Epithelial cell of esophagus (primary cell): ENCODE measurements at regions not wholly inside any gene's neighbourhood (a gene's known extent, or its start where the extent isn't known, plus 50 kb on each side); places are given as distances from the start of the nearest gene placed in this dataset.
A peak's percentile ranks its signal among the peaks of the same experiment; 100 is the strongest.

ENCODE experiments used
- DNase-seq: peaks from one replicate; pipeline ENCODE4 v3.0.0; 2010; ENCODE audit warnings: low read depth
- H3K4me3 ChIP-seq: 2 replicates; pipeline ENCODE4 v1.5.1; 2011; ENCODE audit warnings: mild to moderate bottlenecking, low read length, control low read depth
- CTCF ChIP-seq: IDR thresholded peaks from 2 replicates; pipeline ENCODE4 v1.5.1; 2011; ENCODE audit warnings: low read depth, mild to moderate bottlenecking, low read length, control low read depth, inconsistent platforms; ENCODE audit not compliant: insufficient read depth; ENCODE audit errors: missing control alignments

GRCh38 chr12:79534029-79534867 lies 156.5 kb downstream of the PAWR start:
- no peak overlapping the region for H3K4me3 ChIP-seq
- TF ChIP-seq CTCF, result no peak
- DNase-seq, result peak; percentile 25

- DNase-seq, result no peak
- TF ChIP-seq CTCF, result no peak
- no peak overlapping the region for H3K4me3 ChIP-seq
These were observed 157.9 kb downstream of the PAWR start for GRCh38 chr12:79532907-79533288.

- TF ChIP-seq CTCF, result no peak
- DNase-seq, result no peak
- H3K4me3 ChIP-seq, result no peak overlapping the region
These were observed 159.2 kb downstream of the PAWR start for GRCh38 chr12:79531518-79531917.

DNA sequence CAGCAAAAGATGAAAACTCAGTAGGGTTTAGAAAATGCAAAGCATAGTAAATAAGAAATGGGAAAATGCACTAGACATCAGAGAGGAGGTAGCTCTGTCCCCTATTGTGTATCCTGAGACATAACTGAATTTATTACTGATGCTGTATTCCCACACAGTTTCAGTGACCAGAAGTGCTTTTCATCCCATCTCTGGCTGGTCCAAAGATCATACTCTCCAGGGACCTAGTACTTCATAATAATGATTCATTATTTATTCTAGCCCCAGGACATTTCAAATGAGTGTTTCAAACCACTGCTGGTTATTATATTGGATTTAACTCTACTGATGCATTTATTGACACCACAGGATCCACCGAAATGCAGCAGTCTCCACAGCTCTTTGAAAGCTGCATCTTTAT lies 163.3 kb downstream of the PAWR start:
- H3K4me3 ChIP-seq, result no peak overlapping the region
- DNase-seq, result no peak
- no peak for TF ChIP-seq CTCF

DNA sequence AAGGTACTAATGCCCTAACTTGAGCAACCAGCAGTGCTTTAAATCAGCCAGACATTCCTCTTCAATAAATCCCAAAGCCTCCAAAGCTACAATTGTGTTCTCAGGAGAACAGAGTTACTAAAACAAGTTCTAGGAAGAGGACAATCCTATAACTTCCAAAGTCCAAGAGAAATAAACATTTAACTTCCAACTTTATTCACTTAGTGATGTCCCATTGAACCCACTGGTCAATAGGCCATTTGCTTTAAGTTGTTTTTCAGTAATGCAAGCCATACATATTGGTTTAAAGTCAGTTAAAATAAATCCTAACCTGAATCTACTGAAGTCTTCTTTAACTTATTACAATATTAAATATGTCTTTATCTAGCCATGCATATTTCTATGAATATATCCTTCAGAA lies 165.4 kb downstream of the PAWR start:
- no peak for DNase-seq
- no peak overlapping the region for H3K4me3 ChIP-seq
- TF ChIP-seq CTCF, result no peak

DNA sequence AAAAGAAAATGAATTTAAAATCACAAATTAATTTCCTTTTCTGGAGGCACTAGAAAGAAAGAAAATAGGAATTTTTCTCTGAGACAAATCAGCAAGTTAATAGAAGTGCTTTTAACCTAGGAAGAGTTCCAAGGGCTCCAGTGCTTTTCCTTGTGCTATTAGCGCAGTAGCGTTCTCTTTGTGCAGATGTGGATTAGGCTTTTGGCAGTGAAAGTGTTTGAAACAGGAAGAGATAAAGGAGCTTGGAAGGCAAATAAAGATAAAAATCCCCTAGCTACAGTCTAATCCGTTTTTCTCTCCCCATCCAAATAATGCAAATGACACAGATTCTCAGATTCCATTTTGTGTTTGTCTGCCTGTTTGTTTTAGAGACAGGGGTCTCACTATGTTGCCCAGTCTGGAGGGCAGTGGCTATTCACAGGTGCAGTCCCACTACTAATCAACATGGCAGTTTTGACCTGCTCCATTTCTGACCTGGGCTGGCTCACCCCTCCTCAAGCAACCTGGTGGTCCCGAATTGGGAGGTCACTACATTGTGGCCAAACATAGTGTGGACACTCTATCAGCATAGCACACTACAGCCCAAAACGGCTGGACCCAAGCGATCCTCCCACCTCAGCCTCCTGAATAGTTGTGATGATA lies 166.1 kb downstream of the PAWR start:
- DNase-seq, result no peak
- no peak overlapping the region for H3K4me3 ChIP-seq
- no peak for TF ChIP-seq CTCF
